ENCODE measurements at regions not wholly inside any gene's neighbourhood (a gene's known extent, or its start where the extent isn't known, plus 50 kb on each side); places are given as distances from the start of the nearest gene placed in this dataset.

DNA sequence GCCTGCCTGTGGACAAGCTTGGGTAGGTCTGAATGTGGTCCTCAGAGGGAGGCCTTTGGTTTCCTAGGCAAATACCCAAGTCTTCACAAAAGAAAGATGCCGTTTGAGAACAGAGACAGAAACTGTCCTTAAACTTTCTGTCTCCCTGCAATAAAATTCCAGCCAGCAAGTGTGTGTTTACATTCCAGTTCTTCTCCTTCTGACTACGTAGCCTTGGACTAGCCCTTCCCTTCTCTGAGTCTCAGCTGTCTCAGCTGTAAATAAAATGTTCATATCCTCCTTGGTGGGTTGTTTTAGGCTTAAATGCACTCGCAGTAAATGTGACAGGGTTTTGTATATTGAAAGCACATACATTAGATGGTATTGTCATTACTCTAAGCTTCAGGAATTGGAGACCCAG is 561.2 kb upstream of the MKI67 start (continued):
- TF ChIP-seq PATZ1 (CRISPR knock-in tag; IDR thresholded peaks at IDR 0.05; ENCODE audit: borderline replicate concordance) (no peak), GTF2A2 (tag; IDR thresholded peaks at IDR 0.05) (no peak), ZNF696 (CRISPR knock-in tag; conservative IDR thresholded peaks at IDR 0.05) (no peak), ZNF146 (CRISPR knock-in tag; IDR thresholded peaks at IDR 0.05; ENCODE audit: unreplicated experiment) (no peak), HMBOX1 (IDR thresholded peaks at IDR 0.05) (no peak), NCOA4 (IDR thresholded peaks at IDR 0.05; ENCODE audit: partially characterized antibody) (no peak), ZNF609 (CRISPR knock-in tag; IDR thresholded peaks at IDR 0.05; ENCODE audit: borderline replicate concordance) (no peak), ATF7 (IDR thresholded peaks at IDR 0.05) (no peak), TSC22D4 (tag; IDR thresholded peaks at IDR 0.05) (no peak), ZNF408 (CRISPR knock-in tag; IDR thresholded peaks at IDR 0.05; ENCODE audit: low read depth) (no peak)

Measured in K562 (cell line).